ENCODE measurements at regions not wholly inside any gene's neighbourhood (a gene's known extent, or its start where the extent isn't known, plus 50 kb on each side); places are given as distances from the start of the nearest gene placed in this dataset.

DNA sequence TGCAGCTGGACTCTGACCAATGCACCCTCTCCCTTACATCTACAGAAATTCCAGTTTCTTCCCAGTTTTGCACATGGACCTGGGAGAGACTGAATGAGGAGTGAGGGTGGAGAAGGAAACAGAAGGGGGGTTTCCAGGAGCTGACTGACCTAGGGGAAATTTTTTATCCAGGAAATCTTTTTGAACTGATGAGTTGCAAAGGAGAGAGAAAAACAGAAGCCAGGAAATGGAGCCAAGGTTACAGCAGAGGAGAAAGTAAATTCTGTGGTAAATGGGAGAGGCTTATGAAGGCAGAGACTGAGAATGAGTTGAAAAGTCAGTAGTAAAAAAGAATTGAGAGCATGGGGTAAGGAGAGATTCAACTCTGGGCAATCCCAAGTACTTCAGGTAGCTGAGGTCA lies 192.8 kb downstream of the SMIM20 start:
- ATAC-seq, result no peak
- H3K4me3 ChIP-seq, result no peak overlapping the region
- no peaks in the 10 kb centered on the region for H3K9me3 ChIP-seq
- TF ChIP-seq, protein P1, sequence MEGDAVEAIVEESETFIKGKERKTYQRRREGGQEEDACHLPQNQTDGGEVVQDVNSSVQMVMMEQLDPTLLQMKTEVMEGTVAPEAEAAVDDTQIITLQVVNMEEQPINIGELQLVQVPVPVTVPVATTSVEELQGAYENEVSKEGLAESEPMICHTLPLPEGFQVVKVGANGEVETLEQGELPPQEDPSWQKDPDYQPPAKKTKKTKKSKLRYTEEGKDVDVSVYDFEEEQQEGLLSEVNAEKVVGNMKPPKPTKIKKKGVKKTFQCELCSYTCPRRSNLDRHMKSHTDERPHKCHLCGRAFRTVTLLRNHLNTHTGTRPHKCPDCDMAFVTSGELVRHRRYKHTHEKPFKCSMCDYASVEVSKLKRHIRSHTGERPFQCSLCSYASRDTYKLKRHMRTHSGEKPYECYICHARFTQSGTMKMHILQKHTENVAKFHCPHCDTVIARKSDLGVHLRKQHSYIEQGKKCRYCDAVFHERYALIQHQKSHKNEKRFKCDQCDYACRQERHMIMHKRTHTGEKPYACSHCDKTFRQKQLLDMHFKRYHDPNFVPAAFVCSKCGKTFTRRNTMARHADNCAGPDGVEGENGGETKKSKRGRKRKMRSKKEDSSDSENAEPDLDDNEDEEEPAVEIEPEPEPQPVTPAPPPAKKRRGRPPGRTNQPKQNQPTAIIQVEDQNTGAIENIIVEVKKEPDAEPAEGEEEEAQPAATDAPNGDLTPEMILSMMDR (IDR thresholded peaks at IDR 0.05), result no peak
- no peak overlapping the region for H3K27ac ChIP-seq
- no peaks in the 10 kb centered on the region for H3K4me1 ChIP-seq
- H3K36me3 ChIP-seq, result no peaks in the 10 kb centered on the region
- intact Hi-C loops (cut with DNase I), result no loop called here
- H3K27me3 ChIP-seq (ENCODE audit: low read depth), result no peaks in the 10 kb centered on the region
- DNase-seq, result no peak

DNA sequence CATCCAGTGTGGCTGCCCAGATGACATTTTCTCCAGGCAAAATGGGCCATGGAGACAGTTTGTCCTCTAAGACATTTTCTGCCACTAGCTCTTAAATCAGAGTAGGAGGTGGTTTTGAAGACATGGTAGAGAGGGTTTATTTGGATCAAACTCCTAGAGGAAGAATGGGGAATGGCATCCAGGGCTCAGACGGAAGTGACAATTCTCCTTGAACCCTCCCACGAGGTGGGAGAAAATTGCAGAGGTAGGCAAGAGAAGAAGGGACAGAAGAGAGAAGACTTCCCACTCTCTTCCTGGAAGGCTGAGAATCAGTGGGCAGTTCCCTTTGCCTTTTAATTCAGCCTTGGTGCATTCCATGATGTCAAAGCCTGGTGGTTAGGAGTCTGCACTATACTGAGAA lies 194.0 kb downstream of the SMIM20 start:
- ATAC-seq, result no peak
- H3K27me3 ChIP-seq (ENCODE audit: low read depth), result no peaks in the 10 kb centered on the region
- no peak overlapping the region for H3K27ac ChIP-seq
- intact Hi-C loops (cut with DNase I), result no loop called here
- TF ChIP-seq, protein P1 (IDR thresholded peaks at IDR 0.05), result no peak
- no peaks in the 10 kb centered on the region for H3K36me3 ChIP-seq
- H3K4me1 ChIP-seq, result no peaks in the 10 kb centered on the region
- H3K9me3 ChIP-seq, result peaks cover 3% of the 10 kb centered on the region
- DNase-seq, result no peak
- H3K4me3 ChIP-seq, result no peak overlapping the region

DNA sequence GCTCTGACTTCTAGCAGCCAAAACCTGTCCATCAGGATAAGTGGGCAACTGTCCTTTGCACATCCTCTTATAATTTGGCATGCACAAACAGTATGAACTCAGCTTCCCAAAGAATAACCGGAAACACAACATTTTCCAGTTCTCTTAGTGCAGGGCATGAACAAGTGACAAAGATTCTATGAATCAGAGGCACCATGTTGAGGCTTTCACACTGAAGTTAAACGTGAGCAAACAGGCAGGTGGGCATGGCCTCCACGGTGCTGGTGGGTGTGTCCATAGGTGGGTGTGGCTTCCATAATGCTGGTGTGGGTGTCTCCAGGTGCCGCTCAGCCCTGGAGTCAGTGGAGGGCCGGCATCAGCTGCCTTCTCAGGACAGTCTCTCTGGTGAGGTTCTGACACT lies 196.5 kb downstream of the SMIM20 start:
- DNase-seq (no peak), ATAC-seq (no peak)
- Histone ChIP-seq H3K27me3 (ENCODE audit: low read depth) (no peaks in the 10 kb centered on the region), H3K4me3 (no peak overlapping the region), H3K36me3 (no peaks in the 10 kb centered on the region), H3K4me1 (no peaks in the 10 kb centered on the region), H3K27ac (no peak overlapping the region), H3K9me3 (peaks cover 16% of the 10 kb centered on the region)
- intact Hi-C loops (cut with DNase I), result no loop called here
- TF ChIP-seq, protein P1 (IDR thresholded peaks at IDR 0.05), result no peak

DNA sequence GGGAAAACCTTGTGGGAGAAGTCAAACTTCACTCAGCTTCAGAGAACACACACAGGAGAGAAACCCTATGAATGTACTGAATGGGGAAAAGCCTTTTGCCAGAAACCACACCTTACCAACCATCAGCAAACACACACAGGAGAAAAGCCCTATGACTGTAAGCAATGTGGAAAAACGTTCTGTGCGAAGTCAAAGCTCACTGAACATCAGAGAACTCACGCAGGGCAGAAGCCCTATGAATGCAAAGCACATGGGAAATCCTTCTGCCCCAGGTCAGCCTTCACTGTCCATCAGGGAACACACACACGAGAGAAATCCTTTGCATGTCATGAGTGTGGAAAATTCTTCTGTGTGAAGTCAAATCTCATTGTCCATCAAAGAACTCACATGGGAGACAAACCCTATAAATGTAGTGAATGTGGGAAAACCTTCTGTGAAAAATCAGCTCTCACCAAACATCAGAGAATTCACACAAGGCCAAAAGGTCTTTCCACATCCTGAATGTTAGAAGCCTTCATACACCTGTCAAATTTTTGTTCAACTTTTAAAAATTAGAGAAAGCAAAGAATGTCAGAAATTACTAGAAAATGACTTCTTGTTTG lies 199.4 kb downstream of the SMIM20 start:
- DNase-seq, result no peak

DNA sequence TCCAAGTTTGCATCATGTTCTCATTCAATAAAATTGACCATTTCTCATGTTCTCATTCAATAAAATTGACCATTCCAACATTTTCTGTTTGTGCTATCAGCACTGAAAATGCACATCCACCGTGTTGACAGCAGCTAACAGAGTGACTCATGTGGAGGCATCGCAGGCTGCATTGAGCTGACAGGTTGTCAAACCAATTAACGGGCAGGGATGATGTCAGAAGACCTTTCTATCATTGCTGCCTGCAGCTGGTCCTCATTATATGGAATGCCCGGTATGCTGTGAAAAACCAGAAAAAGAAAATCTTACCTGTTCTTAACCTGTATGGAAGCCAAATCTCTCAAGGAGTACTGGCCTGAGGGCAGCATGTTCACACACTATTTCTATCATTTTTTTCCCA lies 202.0 kb downstream of the SMIM20 start:
- intact Hi-C loops (cut with DNase I), result no loop called here
- no peaks in the 10 kb centered on the region for H3K36me3 ChIP-seq
- H3K4me3 ChIP-seq, result no peak overlapping the region
- H3K9me3 ChIP-seq, result peaks cover 16% of the 10 kb centered on the region
- H3K27me3 ChIP-seq (ENCODE audit: low read depth), result no peaks in the 10 kb centered on the region
- H3K27ac ChIP-seq, result no peak overlapping the region
- TF ChIP-seq, protein P1 (IDR thresholded peaks at IDR 0.05), result no peak
- no peaks in the 10 kb centered on the region for H3K4me1 ChIP-seq
- DNase-seq (no peak), ATAC-seq (no peak)

More for the DNA sequence above, 199.4 kb downstream of the SMIM20 start:
- TF ChIP-seq, protein P1 (IDR thresholded peaks at IDR 0.05), result no peak
- no peak for ATAC-seq
- H3K27ac ChIP-seq, result no peak overlapping the region
- intact Hi-C loops (cut with DNase I), result no loop called here
- H3K4me1 ChIP-seq, result no peaks in the 10 kb centered on the region
- no peaks in the 10 kb centered on the region for H3K27me3 ChIP-seq (ENCODE audit: low read depth)
- H3K36me3 ChIP-seq, result no peaks in the 10 kb centered on the region
- no peak overlapping the region for H3K4me3 ChIP-seq
- H3K9me3 ChIP-seq, result peaks cover 16% of the 10 kb centered on the region

Data from lower lobe of right lung (tissue), 2 donors.